Left kidney (tissue), 1 donor: ENCODE measurements at regions not wholly inside any gene's neighbourhood (a gene's known extent, or its start where the extent isn't known, plus 50 kb on each side); places are given as distances from the start of the nearest gene placed in this dataset.

ENCODE experiments used
- DNase-seq: peaks from one replicate; pipeline ENCODE4 v3.0.0-alpha.2; 2013

DNA sequence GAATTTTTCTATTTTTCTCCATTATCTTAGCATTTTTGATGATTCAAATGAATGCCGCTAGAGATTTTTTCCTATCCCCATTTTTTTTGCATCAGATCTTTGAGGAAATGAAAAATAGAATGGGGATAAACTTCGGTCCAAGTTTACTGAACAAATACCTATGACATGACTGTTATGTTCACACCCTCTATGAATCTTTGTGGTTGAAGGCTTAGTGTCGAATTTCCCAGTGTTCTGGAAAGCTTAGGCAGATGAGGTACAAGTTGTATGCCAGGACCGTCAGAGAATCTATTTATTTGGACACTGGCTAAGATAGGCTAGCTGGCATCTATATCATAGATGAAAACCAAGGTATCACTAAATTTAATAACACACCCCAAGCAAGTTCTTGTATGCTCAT lies 123.4 kb downstream of the SPCS3 start:
- no peak for DNase-seq

DNA sequence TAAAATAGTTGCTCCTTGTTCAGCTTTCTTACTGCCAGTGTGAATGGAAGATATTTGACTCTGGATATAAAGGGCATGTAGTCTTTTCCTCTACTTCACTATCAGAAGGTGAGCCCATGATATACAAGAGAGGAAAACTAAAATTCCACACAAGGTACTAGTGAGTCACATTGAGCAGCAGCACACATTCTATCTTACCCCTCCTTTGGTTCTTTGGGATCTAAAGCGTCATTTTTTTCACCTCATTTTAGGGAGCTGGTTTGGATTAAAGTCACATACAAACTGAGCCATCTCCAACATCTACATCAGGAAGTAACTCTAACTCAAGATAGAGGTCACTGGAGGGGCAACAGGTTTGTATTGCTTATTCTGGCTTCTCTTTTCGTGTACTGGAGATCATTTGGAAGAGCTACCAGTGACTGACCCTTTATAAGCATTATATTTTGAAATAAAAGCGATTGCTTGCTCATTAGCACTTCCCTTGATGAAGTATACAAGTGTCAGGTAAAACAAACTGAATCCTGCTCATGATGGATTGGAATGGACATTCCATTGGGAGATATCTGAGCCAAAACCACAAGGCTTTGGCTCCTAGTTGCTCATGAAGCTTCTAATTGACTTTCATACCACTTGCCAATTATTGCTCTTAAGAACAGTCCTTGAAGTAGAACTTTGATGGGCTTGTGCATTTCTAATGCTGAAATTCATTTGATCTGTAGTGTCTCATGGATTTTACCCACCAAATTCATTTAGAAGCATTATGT lies 124.1 kb downstream of the SPCS3 start:
- no peak for DNase-seq

DNA sequence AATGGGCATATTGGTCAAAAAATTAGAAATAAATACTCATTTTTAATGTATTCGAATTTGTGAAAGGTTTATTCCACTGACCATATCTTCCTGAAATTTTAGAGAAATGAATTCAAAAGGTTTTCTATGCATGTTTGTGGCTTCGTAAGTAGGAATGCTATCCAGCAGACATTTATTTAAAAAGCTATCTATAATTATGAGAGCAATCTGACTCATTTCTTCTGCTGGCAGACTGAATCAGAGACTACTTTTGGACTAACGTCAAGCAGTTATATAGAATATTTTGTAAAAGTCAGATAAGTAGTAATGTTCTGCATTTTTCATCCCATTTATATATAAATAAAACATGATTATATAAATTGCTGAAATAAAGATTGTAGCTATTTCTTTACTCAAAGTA lies 125.0 kb downstream of the SPCS3 start:
- no peak for DNase-seq

DNA sequence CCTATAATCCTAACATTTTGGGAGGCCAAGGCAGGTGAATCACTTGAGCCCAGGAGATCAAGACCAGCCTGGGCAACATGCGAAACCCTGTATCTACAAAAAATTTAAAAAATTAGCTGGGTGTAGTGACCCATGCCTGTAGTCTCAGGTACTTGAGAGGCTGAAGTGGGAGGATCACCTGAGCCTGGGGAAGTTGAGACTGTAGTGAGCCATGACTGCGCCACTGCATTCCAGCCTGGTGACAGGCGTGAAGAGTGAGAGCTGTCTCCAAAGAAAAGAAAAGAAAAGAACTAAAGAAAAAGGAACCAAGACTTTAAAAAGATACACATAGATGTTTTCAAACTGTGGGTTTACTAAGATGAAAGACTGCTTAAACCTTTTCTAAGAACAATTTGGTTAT lies 129.0 kb downstream of the SPCS3 start:
- no peak for DNase-seq

DNA sequence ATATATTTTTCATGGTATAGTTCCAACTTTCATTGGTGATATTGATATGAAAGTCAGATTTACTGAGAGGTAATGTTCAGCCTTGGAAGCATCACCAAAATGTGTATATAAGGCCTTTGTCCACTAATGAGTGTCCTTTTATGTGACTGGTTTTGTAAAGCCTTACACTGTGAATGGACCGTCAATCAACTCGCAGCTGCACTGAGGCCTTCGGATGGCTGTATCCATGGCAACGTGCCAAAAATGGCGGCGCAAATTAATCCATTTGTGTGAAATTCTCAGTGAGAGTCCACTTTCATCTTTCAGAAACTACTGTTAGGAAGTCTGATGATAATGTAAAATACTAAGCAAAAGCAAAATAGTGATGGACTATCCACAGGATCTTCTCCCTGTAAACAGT lies 131.7 kb downstream of the SPCS3 start:
- DNase-seq, result no peak

DNA sequence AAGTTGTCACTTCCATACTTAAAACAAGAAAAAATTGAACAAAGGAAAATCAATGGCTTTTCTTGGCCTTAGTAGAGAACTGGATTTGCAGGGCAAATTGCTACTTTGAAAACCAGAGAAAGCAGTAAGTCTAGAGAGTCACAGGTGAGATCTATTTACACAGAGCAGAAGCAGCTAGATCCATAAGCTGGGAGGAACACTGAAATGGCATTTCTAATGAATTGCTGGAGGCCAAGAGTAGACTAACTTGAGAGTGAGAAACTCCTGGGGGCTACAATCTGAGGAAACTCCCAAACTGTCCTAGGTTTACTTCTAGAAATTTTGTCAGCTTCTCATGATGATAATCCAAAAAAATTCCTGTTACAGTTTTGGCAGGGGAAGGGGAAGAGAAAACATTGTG lies 133.3 kb downstream of the SPCS3 start:
- no peak for DNase-seq

DNA sequence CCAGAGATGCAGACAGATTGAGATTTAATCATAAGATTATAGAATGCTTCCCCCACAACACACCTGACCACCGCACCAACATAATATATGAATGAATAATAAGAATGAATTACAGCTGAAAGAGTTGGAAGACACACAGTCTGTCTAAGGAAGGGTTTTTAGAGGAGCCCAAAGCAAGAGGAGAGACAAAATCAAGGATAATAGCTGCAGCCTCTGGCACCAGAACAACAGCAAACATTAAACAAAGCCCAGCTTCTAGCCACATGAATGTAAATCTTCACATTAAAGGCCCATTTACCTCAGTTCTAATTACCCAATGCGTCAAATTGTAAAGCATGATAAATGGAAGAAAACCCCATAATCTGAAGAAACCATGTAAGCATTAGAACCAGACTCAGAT lies 133.9 kb downstream of the SPCS3 start:
- no peak for DNase-seq

DNA sequence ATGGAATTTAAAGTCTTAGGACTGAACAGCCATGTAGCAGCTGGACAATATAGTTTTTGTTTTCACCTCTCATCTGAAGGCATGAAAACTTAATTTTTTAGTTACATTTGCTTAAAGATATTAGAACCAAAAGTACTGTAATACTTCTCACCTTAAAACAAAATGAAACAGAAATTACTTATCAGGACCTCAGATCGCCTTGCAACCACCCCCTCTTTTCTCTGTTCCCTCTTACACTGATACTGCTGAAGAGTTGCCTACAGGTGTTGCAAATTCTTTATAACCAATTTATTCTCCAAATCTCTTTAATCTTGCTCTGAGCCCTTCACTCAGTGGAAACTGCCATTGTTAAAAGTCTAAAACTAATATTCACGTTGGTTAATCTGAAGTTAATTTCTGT lies 145.0 kb downstream of the SPCS3 start:
- no peak for DNase-seq

DNA sequence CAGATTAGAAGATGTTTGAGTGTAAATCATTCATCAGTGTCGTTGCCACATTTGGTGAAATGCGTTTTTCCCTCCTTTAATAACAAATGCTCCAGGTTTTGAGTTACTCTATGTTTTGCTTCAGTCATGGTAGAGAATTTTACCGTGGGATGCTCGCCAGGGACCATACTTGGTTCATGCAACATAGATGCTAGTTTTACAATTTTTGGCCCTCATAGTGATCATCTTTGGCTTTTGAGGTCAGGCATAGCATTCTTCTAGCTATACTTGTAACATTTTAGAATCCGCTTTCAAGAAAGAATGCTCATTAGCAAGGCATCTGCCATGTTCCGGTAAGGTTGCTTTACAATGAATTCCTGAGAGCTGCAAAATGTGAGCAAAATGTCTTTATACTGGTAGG lies 147.2 kb downstream of the SPCS3 start:
- no peak for DNase-seq

DNA sequence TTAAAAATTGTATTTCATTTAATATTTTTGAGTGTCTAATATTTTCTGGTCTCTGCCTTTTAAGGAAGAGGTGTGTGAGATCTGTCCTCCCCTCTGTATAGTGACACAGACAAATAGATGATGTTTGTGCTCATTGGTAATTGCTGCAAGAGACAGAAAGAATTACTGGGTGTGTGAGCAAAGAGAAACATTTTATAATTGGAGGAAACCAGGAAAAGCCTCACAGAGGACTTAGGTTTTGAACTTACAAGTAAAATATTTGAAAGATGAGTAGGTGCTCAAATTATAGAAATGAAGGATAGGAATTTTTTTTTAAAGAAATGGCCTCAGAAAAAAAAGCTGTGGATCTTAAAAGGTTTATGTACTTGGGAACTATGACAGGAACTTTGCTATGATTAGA lies 149.8 kb downstream of the SPCS3 start:
- no peak for DNase-seq

DNA sequence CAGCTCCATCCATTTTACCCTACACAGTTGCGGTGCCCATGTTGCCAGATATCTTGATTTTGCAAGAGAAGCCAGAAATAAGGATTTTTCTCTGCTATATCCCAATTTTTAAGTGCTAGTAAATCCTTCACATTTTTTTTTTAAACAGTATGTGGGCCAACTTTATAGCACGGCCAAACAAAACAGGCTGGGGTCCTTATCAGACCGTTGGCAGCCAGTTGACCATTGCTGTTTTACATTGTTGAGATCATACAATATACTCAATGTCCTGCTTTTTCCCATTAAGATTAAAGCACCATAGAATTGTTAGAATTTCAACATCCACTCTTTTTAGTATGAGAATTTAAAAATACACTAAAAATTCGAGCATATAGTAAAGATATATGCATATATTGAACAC lies 150.9 kb downstream of the SPCS3 start:
- DNase-seq, result no peak

DNA sequence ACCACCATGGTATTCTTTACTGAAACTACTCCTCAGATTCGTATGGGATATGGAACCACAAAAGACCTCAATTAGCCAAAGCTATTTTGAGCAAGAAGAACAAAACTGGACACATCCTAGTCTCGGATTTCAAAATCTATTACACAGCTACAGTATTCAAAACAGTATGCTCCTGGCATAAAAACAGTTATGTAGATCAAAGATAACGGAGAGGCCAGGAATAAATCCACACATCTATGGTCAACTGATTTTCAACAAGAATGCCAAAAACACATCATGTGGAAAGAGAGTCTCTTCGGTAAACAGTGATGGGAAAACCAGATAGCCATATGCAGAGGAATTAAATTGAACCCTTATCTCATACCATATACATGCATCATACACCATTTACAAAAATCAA lies 155.3 kb downstream of the SPCS3 start:
- no peak for DNase-seq

DNA sequence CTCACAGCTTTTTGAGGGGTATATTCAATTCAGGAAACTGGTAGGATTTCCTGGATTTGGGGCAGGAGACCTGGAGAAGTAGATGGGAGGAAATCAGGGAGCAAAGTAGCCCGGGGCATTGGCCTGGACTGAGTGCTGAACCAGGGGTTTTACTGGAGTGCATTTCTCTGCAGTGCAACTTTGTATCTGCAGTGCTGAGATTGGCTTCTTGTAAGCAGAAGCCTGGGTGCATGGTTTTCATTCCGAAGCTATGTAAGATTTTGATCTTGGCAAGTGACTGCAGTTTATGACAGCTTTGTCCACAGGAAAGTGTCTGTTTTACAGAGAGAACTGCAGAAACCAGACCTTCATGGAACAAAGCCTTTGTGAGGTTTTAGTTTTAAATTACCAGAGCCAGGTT lies 158.3 kb downstream of the SPCS3 start:
- DNase-seq, result no peak

DNA sequence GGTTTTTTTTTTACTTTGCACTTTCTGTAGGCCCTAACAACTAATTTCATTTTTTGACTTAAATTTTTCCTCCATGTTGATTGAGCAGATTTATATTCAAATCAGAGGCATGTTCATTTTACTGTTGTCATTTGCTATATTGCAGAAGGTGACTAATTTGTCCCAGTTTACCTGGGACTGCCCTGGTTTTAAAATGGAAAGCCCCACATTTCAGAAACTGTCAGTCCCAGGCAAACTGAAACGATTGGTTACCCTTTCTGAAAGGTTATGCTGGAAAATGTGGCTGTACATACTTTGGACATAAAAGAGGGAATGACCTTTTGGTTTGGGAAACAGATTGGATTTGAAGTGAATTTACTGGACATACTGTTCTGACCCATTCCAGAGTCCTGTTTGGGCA lies 160.0 kb downstream of the SPCS3 start:
- no peak for DNase-seq

DNA sequence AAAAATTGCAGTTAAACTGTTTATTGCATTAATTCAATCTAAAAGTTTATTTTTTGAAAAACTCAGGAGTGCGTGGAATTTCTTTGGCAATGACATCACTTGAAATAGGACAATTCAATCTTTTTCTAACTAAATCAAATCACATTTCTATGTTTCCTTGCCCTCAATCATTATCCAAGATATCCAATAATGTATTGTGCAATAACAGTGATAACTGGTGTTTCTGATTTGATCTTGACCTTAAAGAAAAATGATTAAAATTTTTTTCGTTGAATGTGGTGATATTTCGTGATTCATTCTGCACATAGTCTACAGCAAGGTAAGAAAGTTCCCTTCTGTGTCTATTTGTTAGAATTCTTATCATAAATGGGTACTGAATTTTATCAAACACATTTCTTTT lies 163.2 kb downstream of the SPCS3 start:
- no peak for DNase-seq

DNA sequence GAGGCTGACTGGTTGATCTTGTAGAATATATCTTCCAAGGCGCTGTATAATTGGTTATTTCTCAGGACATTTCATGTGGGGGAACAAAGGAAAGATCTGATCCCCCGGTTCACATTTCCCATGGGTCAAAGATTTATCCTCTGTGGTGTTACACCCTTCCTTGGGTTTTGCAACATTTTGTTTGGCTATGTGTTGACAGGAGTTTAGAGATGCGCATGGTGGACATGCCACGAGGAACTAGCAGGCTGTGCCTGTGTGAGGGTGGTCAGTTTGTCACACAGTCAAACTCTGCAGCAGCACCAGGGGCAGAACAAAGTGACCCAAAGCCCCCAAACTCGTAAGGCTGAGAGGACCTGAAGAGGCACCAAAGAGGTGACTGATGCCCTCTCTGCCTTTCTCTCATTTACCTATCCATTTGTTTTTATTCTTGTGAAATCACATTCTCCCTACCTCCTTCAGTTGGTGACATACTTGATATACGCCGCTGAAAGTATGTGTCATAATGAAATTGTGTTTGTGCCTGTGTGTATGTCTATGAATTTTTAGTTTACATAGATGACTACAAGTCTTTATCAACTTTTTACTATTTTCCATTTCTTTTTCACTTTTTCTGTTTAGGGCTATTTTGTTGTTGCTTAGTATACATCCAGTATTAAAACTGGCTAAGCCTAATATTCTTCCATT lies 164.7 kb downstream of the SPCS3 start:
- DNase-seq, result no peak

DNA sequence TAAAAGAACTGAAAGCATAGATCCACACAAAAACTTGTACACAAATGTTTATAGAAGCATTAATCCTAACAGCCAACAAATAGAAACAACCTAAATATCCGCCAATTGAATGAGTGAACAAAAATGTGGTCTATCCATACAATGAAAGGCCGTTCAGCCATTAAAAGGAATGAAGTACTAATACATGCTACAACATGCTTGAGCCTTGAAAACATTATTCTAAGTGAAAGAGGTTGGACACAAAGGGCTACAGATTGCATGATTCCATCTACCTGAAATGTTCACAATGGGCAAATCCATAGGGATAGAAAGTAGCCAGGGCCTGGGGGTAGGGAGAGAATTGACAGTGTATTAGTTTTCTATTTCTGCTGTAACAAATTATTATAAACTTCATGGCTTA lies 169.2 kb downstream of the SPCS3 start:
- DNase-seq, result no peak

DNA sequence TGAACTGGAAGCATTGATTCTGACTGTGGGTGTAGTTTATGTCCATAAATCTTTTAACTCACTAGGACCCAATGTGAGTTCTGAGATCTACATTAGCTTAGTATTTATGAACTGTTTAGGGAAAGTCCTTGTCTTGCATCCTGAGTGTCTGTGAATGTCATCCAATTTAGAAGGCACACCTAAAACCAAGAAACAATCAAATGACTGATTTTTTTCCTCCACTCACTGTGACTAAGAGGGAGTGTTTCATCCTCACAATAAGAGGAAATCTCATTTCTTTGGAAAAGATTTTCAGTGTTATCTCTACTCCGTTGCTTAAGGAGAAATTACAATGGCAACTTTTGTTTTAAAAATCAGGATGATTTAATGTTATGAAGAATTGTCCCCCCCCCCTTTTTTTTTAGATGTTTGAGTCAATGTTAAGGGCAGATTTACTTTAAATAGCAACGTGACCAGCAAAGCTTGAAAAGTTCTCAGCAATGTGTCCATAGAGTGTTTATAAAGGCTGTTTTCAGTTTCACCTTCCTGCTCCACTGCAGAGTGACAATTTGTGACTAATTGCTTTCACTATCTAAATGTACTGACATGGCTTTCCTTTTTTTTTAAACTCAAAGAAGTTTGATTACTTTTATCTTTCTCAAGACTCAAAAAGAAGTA lies 173.0 kb downstream of the SPCS3 start:
- DNase-seq, result peak; percentile 12

DNA sequence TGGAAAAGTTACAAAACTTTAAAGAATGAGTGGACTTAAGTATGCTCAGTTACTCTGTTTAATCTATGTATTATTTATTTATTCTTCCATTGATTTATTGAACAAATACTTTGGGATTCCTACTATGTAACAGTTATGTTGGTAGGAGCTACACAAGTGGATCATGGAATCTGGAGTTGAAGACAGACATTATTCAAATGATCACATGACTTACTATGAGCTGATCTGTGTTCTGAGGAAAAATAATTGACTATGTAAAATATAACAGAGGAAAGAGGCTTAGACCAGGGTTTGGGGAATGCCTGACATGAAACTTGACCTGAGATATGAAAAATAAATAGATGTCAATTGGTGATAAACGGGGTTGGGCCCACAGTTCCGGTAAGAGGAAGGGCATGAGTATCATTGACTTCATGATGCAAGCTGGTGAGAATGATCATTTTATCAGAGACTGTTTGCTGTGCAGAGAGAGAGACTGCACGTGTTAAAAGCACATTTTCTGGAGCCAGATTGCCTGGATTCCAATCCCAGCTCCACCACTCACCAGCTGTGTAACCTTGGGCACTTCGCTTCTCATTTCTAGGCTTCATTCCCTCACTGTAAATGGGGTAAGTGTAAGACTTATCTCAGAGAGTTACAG lies 179.0 kb downstream of the SPCS3 start:
- no peak for DNase-seq

DNA sequence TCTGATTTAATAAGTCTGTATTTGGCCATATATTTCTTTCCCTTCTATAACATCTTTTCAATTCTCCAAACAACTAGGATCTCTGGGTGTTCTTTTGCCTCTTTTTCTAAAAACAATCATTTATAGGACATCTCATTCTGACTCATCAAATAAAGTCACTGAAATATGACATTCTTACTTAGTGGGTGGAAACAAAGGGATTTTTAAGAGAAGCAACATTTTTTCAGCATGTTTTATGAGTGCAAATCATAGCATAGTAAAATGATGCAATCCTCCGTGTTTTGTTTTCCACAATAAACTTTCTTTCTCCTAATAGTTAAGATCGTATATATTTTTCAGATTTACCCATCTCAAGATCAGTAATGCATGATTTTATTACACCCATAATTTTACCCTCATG lies 179.8 kb downstream of the SPCS3 start:
- no peak for DNase-seq

DNA sequence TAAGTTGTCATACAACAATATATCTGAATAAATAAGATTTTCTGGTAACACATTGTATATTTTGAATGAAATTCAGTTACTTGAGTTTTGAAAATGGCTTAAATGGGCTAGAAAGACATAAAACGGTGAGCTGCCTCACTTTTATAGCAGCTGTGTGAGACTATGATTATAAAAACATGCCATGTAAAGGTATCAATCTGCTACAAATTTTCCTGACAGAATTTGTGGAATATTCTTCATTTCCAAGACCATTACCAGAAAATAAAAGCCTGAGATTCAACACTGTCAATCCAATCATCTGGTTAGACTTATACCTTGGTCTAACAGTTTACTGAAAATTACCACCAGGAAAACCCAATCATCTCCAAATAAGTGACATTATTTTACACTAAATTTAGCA lies 181.1 kb downstream of the SPCS3 start:
- DNase-seq, result no peak

DNA sequence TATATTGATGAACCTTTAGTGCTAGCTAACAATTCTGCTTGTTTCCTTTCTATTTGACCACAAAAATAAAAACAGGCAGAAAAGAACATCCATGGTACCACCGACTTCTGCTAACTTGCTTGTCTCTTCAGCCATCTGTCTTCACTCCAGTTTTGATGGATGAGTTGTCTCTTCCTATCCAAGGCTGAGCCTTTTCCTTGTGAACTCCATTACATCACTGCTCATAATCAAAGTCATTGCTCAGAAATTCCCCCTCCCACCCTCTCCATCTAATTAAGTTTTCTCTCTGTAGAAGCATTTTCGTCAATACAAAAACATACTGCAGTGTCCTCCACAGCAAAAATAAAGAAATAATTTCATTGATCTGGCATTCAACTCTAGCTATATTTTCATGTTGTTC lies 184.4 kb downstream of the SPCS3 start:
- DNase-seq, result no peak

DNA sequence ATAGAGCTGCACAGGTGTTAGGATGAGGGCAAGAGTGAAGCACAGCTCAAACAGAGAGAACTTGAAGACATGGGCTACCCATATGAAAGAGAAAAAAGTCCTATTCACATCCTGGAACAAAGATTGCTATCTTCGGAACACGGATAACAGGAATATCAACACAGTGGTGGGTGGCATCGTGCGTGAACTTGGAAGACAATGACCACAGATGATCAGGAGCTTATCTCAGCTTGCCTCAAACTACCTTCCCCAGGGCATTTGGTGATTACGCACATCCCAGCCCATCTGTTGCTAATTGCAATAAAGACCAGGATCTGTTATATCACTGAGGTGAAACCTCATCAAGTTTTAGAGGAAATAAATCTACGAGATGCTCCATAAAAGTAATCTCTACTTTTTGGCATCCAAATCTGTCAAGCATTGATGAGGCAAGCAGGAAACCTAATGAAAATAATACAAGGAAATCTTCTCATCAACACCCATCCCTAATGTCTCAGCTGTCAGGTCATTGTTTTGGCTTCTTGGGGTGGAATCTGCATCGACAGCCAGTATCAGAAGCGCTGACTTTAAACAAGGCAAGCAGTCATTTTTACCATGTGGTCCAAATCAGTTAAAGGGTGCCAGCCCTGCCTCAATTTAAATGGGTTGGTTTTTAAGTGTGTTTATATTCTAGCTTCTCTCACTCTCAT lies 188.2 kb downstream of the SPCS3 start:
- DNase-seq, result no peak
